SIG-M5 treated with dmso at 0.1 percent for 504 hours (cell line): ENCODE measurements at regions not wholly inside any gene's neighbourhood (a gene's known extent, or its start where the extent isn't known, plus 50 kb on each side); places are given as distances from the start of the nearest gene placed in this dataset.

Source experiments
- DNase-seq: peaks from one replicate; lab custom pipeline; 2025; ENCODE audit not compliant: unreplicated experiment; lab: John Stamatoyannopoulos, UW

- no peak for DNase-seq
Measured at GRCh38 chr14:30297876-30298795, 260.8 kb upstream of the G2E3 start.

- no peak for DNase-seq
Measured at GRCh38 chr14:30299915-30300314, 259.0 kb upstream of the G2E3 start.

GRCh38 chr14:30303350-30303749 is 255.6 kb upstream of the G2E3 start:
- no peak for DNase-seq

- no peak for DNase-seq
Measured at GRCh38 chr14:30305346-30305745, 253.6 kb upstream of the G2E3 start.

- no peak for DNase-seq
Measured at GRCh38 chr14:30309405-30309804, 249.6 kb upstream of the G2E3 start.

DNA sequence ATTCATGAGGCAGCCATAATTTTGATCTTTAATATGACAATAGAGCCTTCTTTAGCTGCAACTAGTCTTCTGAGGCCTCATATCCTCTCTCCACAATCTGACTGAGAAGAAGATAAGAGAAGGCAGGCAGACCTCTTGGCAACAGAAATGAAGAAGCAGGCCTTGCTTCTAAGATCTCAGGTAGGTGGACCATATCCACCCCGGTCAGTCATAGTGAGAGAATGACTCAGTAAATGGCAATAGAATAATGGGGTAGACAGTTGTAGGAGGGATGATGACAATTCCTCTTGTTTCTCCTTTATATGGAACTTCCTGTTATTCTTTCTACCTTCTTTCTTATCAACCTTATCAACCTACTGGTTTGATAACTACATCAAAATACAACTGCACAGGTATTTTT is 246.7 kb upstream of the G2E3 start:
- DNase-seq: no peak

DNA sequence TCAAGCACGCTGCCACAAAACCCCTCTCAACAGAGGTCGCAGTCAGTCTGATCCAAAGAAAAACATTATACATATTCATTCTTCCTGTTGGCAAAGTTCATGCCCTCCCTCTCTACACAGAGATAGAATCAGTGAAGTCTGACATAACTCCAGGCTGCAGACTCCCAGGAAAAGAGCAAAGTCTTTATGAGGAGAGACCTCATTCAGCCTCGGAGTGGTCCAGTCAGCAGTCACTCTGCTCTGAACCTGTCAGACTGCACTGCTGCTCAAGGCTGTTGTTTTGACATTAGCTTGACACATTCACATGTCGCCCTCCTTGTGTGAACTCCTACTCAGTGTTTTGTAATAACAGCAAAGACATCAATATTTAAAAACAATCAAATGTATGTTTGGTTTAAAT is 241.2 kb upstream of the G2E3 start:
- DNase-seq: no peak

GRCh38 chr14:30322819-30323218 is 236.1 kb upstream of the G2E3 start:
- DNase-seq: no peak

DNA sequence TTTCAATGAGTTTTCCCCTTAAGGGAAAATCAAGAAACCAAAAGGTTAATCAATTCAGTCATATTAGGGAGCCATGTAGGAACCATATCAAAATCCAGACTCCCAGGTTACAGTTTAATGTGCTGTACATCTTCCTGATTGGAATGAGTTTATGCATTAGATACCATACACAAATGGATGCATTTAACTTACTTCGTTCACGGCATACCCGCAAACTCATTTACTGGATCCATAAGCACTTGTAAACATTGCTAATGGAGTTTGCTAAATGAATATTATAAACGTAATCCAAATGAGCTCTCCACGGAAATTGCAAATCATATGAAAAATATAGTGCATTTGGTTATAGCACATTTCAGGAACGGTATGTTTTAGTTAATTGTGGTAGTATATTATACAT is 228.9 kb upstream of the G2E3 start:
- DNase-seq: no peak

GRCh38 chr14:30330445-30330844 is 228.5 kb upstream of the G2E3 start:
- DNase-seq: no peak

- DNase-seq: no peak
Measured at GRCh38 chr14:30331030-30331429, 227.9 kb upstream of the G2E3 start.

- no peak for DNase-seq
Measured at GRCh38 chr14:30332374-30332773, 226.6 kb upstream of the G2E3 start.

GRCh38 chr14:30333934-30334333 is 225.0 kb upstream of the G2E3 start:
- no peak for DNase-seq

- no peak for DNase-seq
Measured at GRCh38 chr14:30337456-30337855, 221.5 kb upstream of the G2E3 start.

DNA sequence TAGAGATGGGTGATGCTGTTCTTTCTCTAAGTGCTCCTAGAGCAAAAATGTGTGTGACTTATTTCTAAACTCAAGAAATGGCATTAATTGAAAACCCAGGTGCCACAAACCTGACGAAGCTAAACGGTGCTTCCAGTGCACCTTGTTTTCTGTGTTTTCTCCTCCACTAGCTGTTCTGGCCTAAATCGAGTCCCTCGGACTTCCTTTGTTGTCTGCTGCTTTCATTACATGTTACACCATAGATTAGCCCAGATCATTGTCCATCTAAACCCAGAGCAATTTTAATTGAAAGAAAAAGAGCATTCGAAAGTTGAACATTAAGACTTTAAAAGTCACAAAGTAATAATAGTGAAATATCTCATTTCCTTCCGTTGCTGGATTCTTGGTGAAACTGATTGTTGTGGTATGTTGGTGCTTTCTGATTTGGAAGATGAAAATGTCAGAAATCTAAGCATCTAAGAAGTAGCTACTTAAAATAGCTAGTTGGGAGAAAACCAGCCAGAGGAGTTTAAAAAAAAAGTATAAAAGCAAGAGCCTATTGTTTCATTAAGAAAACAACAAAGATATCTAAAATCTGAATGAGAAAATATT is 219.6 kb upstream of the G2E3 start:
- no peak for DNase-seq

- no peak for DNase-seq
Measured at GRCh38 chr14:30340495-30340894, 218.5 kb upstream of the G2E3 start.

GRCh38 chr14:30345511-30345910 is 213.4 kb upstream of the G2E3 start:
- no peak for DNase-seq

DNA sequence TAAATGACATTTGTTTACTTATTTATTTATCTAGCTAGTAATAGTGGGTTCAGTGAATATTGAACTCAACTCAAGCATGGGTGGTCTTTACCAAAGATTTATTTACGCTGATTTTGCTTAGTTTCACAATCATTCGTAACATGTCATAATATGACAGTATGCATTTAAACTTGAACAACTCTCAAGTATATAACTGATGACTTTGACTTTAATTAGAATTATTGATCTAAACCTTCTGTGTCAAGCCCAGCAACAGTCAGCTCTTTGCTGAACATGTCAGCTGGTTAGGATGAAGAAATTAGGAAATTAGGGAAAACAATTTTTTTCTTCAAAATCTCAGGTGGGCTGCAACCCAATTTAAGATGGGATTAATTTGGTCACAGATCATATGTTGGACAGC is 210.5 kb upstream of the G2E3 start:
- no peak for DNase-seq

- no peak for DNase-seq
Measured at GRCh38 chr14:30349520-30349919, 209.4 kb upstream of the G2E3 start.

GRCh38 chr14:30354439-30354838 is 204.5 kb upstream of the G2E3 start:
- DNase-seq: no peak

GRCh38 chr14:30355431-30355913 is 203.5 kb upstream of the G2E3 start:
- DNase-seq: no peak

GRCh38 chr14:30356438-30357202 is 202.3 kb upstream of the G2E3 start:
- no peak for DNase-seq
